Mucosa of rectum (tissue), 2 donors: ENCODE measurements at regions not wholly inside any gene's neighbourhood (a gene's known extent, or its start where the extent isn't known, plus 50 kb on each side); places are given as distances from the start of the nearest gene placed in this dataset.

Experiments used
- H3K27ac ChIP-seq, 2 donors: one replicate each; pipeline ENCODE4 v1.7.0; 2013; ENCODE audit warnings: inconsistent platforms in 2 of 2, low read depth in 2 of 2, low read length in 2 of 2
- H3K27me3 ChIP-seq, 2 donors: one replicate each; pipeline ENCODE4 v1.7.0; 2013; ENCODE audit warnings: low read length in 2 of 2; ENCODE audit not compliant: control insufficient read depth in 2 of 2, insufficient read depth in 2 of 2
- H3K36me3 ChIP-seq, 2 donors: one replicate each; pipeline ENCODE4 v1.7.0; 2013; ENCODE audit warnings: low read length in 2 of 2; ENCODE audit not compliant: control insufficient read depth in 2 of 2, insufficient read depth in 2 of 2
- H3K4me1 ChIP-seq, 2 donors: one replicate each; pipeline ENCODE4 v1.7.0; 2013; ENCODE audit warnings: low read length in 2 of 2, mild to moderate bottlenecking in 1 of 2; ENCODE audit not compliant: control insufficient read depth in 2 of 2, insufficient read depth in 2 of 2
- H3K4me3 ChIP-seq, 2 donors: one replicate each; pipeline ENCODE4 v1.7.0; 2013; ENCODE audit warnings: low read length in 2 of 2
- H3K9ac ChIP-seq, 2 donors: one replicate each; pipeline ENCODE4 v1.7.0; 2013; ENCODE audit warnings: low read length in 2 of 2, low read depth in 1 of 2, mild to moderate bottlenecking in 1 of 2
- H3K9me3 ChIP-seq, 2 donors: one replicate each; pipeline ENCODE4 v1.7.0; 2013; ENCODE audit warnings: low read length in 2 of 2; ENCODE audit not compliant: control insufficient read depth in 2 of 2
- donor health status: healthy.
- donor health status: Normal muscosa, but diverticular disease.

DNA sequence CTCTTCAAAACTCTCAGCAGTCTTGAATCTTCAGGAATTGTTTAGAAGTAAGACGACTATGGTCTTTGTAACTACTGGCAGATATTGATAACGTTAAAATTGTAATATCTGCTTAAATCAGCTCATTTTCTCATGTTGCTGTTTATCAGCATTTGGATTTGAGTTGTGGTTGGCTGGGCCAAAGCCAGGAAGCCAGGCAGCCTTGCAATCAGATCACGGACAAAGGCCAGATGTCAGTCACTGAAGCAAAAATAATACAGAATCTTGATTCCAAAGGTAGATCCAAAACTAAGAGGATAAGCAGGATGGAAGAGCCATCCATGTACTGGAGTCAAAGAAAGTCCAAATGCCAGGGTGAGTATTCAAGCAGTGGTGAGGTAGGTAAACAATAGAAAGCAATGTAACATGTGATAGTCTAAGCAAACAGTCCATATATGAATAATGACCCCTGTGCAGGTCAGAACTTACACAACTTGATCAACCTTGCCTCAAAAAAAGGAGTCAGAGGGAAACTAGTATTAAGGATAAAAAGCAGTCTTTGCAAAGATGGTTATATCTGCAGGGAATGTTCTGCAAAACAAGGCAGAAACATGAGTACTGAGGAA lies 95.8 kb upstream of the RAP1B start:
- H3K9ac ChIP-seq = no peak overlapping the region
- H3K4me3 ChIP-seq = no peak overlapping the region
- no peaks in the 10 kb centered on the region for H3K9me3 ChIP-seq
- no peaks in the 10 kb centered on the region for H3K36me3 ChIP-seq
- H3K4me1 ChIP-seq = no peaks in the 10 kb centered on the region
- no peaks in the 10 kb centered on the region for H3K27me3 ChIP-seq
- H3K27ac ChIP-seq = no peak overlapping the region

- H3K27ac ChIP-seq = no peak overlapping the region
- no peaks in the 10 kb centered on the region for H3K27me3 ChIP-seq
- no peaks in the 10 kb centered on the region for H3K4me1 ChIP-seq
- H3K9me3 ChIP-seq = no peaks in the 10 kb centered on the region
- H3K9ac ChIP-seq = no peak overlapping the region
- no peak overlapping the region for H3K4me3 ChIP-seq
- H3K36me3 ChIP-seq = no peaks in the 10 kb centered on the region
Observed at GRCh38 chr12:68515793-68516192, 94.9 kb upstream of the RAP1B start.

DNA sequence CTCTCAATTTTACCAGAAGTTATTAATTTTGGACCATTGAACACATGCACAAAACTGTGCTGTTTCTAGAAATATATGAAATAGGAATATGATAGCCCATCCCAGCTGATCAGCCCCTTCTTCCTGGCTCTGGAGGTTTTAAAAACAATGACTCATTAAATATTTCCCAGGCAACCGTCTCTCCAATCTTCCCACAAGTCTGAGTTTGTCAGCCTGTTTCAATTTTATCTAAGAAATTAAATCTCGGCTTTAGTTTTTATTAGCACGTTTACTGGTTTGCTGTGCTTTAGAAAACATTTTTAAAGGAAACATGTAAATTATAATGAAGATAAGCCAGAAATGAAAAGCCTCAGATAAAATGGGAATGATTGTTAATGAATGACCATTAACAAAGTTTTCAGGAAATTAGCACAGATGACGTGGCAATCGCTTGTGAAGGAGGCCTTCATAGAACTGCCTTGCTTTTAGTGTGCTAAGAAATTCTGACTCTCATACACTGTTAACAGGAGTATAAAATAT lies 89.3 kb upstream of the RAP1B start:
- H3K9ac ChIP-seq = no peak overlapping the region
- H3K4me3 ChIP-seq = no peak overlapping the region
- no peaks in the 10 kb centered on the region for H3K27me3 ChIP-seq
- H3K4me1 ChIP-seq = no peaks in the 10 kb centered on the region
- H3K27ac ChIP-seq = no peak overlapping the region
- no peaks in the 10 kb centered on the region for H3K9me3 ChIP-seq
- no peaks in the 10 kb centered on the region for H3K36me3 ChIP-seq

- no peaks in the 10 kb centered on the region for H3K9me3 ChIP-seq
- no peaks in the 10 kb centered on the region for H3K27me3 ChIP-seq
- no peaks in the 10 kb centered on the region for H3K4me1 ChIP-seq
- no peaks in the 10 kb centered on the region for H3K36me3 ChIP-seq
- H3K4me3 ChIP-seq = no peak overlapping the region
- no peak overlapping the region for H3K9ac ChIP-seq
- no peak overlapping the region for H3K27ac ChIP-seq
Observed at GRCh38 chr12:68521848-68522502, 88.7 kb upstream of the RAP1B start.

DNA sequence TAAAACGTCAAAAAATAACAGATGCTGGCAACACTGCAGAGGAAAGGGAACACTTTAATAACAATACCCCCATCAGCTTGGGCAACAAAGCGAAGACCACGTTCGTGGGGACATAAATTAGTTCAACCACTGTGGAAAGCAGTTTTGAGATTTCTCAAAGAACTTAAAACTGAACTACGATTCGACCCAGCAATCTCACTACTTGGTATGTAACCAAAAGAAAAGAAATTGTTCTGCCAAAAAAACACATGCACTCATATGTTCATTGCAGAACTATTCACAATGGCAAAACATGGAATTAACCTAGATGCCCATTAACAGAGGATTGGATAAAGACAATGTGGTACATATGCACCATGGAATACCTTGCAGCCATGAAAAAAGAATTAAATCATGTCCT lies 81.2 kb upstream of the RAP1B start:
- no peaks in the 10 kb centered on the region for H3K36me3 ChIP-seq
- H3K27me3 ChIP-seq = no peaks in the 10 kb centered on the region
- no peak overlapping the region for H3K9ac ChIP-seq
- no peak overlapping the region for H3K27ac ChIP-seq
- no peaks in the 10 kb centered on the region for H3K9me3 ChIP-seq
- no peaks in the 10 kb centered on the region for H3K4me1 ChIP-seq
- H3K4me3 ChIP-seq = no peak overlapping the region

DNA sequence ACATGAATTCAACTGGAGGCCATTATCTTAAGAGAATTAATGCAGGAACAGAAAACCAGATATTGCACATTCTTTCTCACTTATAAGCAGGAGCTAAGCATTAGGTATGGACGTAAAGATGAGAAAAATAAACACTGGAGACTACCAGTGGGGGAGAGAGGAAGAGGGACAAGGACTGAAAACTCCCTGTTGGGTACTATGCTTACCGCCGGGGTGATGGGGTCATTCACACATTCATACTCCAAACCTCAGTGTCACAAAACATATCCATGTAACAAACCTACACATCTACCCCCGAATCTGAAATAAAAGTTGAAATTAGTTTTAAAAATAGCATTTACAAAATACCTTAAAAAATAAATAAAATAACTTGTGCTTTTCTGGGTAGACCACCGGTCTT lies 80.8 kb upstream of the RAP1B start:
- H3K4me3 ChIP-seq = no peak overlapping the region
- H3K4me1 ChIP-seq = no peaks in the 10 kb centered on the region
- no peaks in the 10 kb centered on the region for H3K9me3 ChIP-seq
- no peaks in the 10 kb centered on the region for H3K27me3 ChIP-seq
- H3K9ac ChIP-seq = no peak overlapping the region
- no peak overlapping the region for H3K27ac ChIP-seq
- no peaks in the 10 kb centered on the region for H3K36me3 ChIP-seq

DNA sequence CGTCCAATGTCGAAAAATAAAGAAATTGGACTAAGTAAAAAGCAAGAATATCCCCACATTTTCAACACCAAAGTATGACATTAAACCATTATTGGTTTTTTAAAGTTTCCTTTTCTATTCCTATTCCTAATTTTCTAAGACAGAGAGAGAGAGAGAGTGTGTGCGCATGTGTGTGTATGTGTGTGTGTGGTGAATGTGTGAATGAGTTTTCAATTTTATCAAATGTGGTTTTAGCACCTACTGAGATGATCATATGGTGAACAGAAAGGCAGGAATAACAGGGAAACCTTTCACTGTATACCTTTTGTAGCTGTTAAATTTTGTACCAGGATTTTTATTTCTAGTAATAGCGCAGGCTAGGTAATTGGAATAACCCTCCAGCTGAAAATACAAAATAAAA lies 80.4 kb upstream of the RAP1B start:
- H3K27ac ChIP-seq = no peak overlapping the region
- H3K4me1 ChIP-seq = no peaks in the 10 kb centered on the region
- H3K27me3 ChIP-seq = no peaks in the 10 kb centered on the region

DNA sequence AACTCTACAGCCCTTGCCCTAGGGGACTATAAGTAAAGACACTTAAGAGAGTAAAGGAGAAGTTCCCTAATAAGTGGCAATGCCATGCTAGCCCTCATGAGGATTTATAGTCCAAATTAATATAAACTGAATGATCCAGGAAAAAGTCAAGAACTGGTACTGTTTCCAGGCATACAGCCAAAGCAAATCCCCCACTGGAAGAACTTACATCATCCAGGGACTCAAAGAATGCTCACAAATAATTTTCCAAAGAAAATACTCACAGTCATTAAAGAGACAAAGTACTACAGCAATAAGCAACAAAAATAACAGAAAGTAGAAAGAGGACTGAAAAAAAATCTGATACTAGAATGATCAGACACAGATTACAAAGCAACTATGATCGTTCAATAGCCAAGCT lies 79.7 kb upstream of the RAP1B start:
- no peaks in the 10 kb centered on the region for H3K4me1 ChIP-seq
- no peaks in the 10 kb centered on the region for H3K27me3 ChIP-seq
- no peak overlapping the region for H3K9ac ChIP-seq
- no peaks in the 10 kb centered on the region for H3K36me3 ChIP-seq
- H3K27ac ChIP-seq = no peak overlapping the region
- no peak overlapping the region for H3K4me3 ChIP-seq
- no peaks in the 10 kb centered on the region for H3K9me3 ChIP-seq

More for the DNA sequence above, 80.4 kb upstream of the RAP1B start:
- H3K36me3 ChIP-seq = no peaks in the 10 kb centered on the region
- no peak overlapping the region for H3K4me3 ChIP-seq
- H3K9me3 ChIP-seq = no peaks in the 10 kb centered on the region
- no peak overlapping the region for H3K9ac ChIP-seq

DNA sequence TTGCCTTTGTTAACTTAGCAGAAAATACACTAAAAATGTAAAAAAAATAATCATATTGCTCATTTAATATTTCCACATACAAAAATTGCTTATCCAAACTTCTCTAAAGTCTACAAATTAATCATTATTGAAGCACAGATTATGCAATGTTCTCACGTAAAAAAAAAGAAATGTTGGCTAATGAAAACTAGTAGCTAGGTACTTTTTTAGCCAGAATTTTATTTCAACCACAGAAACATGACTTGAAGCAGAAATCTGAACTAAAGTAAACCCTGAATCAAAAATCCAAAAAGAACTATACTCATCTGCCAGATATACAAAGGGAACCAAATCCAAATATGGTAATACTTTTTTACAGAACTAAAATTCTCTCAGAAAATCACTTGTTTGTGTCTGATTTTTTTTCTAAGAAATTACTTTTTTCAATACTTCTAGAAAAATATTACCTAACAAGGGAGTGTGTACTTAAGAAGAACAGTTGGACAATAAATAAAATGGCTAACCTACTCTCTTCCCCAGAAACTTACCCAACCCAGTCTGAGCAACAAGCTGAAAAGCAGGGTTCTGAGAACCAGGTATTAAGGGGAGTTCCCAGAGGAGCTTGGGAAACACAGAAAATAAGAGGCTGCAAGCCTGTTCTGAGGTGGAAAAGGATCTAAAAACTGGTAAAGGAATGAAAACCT lies 78.4 kb upstream of the RAP1B start:
- no peaks in the 10 kb centered on the region for H3K36me3 ChIP-seq
- H3K4me3 ChIP-seq = no peak overlapping the region
- no peaks in the 10 kb centered on the region for H3K27me3 ChIP-seq
- no peak overlapping the region for H3K27ac ChIP-seq
- H3K9me3 ChIP-seq = no peaks in the 10 kb centered on the region
- no peak overlapping the region for H3K9ac ChIP-seq
- H3K4me1 ChIP-seq = no peaks in the 10 kb centered on the region

DNA sequence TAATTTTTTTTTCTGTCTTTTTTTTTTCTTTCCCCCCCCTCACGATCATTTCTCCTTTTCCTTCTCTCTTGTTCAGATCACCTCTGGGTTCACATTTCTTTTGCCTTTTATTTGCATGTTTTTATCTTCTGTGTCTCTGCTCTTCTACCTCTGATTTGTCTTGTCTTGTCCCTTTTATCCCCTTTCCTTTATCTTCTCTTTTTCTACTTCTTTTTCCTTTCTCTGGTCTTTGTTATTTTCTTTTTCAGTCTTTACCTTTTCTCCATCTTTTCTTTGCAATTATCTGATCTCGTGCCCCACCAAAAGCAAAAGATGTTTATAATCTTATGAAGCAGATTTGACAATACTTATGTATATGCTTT lies 77.8 kb upstream of the RAP1B start:
- Histone ChIP-seq H3K27ac (no peak overlapping the region), H3K9me3 (no peaks in the 10 kb centered on the region), H3K4me3 (no peak overlapping the region)

More for the DNA sequence above, 77.8 kb upstream of the RAP1B start:
- no peaks in the 10 kb centered on the region for H3K4me1 ChIP-seq
- H3K36me3 ChIP-seq = no peaks in the 10 kb centered on the region
- no peak overlapping the region for H3K9ac ChIP-seq
- H3K27me3 ChIP-seq = no peaks in the 10 kb centered on the region
